ENCODE measurements at regions not wholly inside any gene's neighbourhood (a gene's known extent, or its start where the extent isn't known, plus 50 kb on each side); places are given as distances from the start of the nearest gene placed in this dataset.
A peak's percentile ranks its signal among the peaks of the same experiment; 100 is the strongest.

GRCh38 chr1:36651176-36651910 lies 168.6 kb upstream of the CSF3R start:
- H3K4me1 ChIP-seq = no peaks in the 10 kb centered on the region
- no peaks in the 10 kb centered on the region for H3K9me3 ChIP-seq
- no peak for DNase-seq
- no peak for TF ChIP-seq POLR2A (IDR thresholded peaks at IDR 0.05)
- no peak for TF ChIP-seq CTCF (IDR thresholded peaks at IDR 0.05)
- peaks cover 0 to 84% (median 0%) of the 10 kb centered on the region in 4 donors for H3K27me3 ChIP-seq
- H3K36me3 ChIP-seq = no peaks in the 10 kb centered on the region
- 50% methylated on average over 3 of the region's 3 CpGs for WGBS, 2 donors
- no peak overlapping the region for H3K27ac ChIP-seq
- no peak overlapping the region for H3K4me3 ChIP-seq
- intact Hi-C loops (cut with DNase I) = no loop called here

- H3K27me3 ChIP-seq = peaks cover 0 to 83% (median 0%) of the 10 kb centered on the region in 4 donors
- H3K4me1 ChIP-seq = no peaks in the 10 kb centered on the region
- no peak for DNase-seq
- 31 to 40% methylated on average over 12 to 14 of the region's 14 CpGs for WGBS, 2 donors
- TF ChIP-seq POLR2A (IDR thresholded peaks at IDR 0.05) = no peak
- TF ChIP-seq CTCF (IDR thresholded peaks at IDR 0.05) = peak; percentile 58 to 79 (median 71)
- intact Hi-C loops (cut with DNase I) = no loop called here
- no peaks in the 10 kb centered on the region for H3K36me3 ChIP-seq
- H3K27ac ChIP-seq = no peak overlapping the region
- H3K9me3 ChIP-seq = no peaks in the 10 kb centered on the region
- no peak overlapping the region for H3K4me3 ChIP-seq
Observed at GRCh38 chr1:36650200-36651065, 167.7 kb upstream of the CSF3R start.

GRCh38 chr1:36645867-36646266 lies 163.2 kb upstream of the CSF3R start:
- no peaks in the 10 kb centered on the region for H3K4me1 ChIP-seq
- DNase-seq = no peak
- intact Hi-C loops (cut with DNase I) = no loop called here
- no peak overlapping the region for H3K4me3 ChIP-seq
- H3K27me3 ChIP-seq = peaks cover 0 to 63% (median 0%) of the 10 kb centered on the region in 4 donors
- 49 to 50% methylated on average over 9 to 10 of the region's 10 CpGs for WGBS, 2 donors
- no peaks in the 10 kb centered on the region for H3K9me3 ChIP-seq
- TF ChIP-seq POLR2A (IDR thresholded peaks at IDR 0.05) = no peak
- no peak for TF ChIP-seq CTCF (IDR thresholded peaks at IDR 0.05)
- H3K36me3 ChIP-seq = no peaks in the 10 kb centered on the region
- no peak overlapping the region for H3K27ac ChIP-seq

- intact Hi-C loops (cut with DNase I) = no loop called here
- TF ChIP-seq POLR2A (IDR thresholded peaks at IDR 0.05) (no peak), CTCF (IDR thresholded peaks at IDR 0.05) (no peak)
- H3K27ac ChIP-seq = no peak overlapping the region
- no peaks in the 10 kb centered on the region for H3K4me1 ChIP-seq
- H3K27me3 ChIP-seq = peaks cover 0 to 50% (median 0%) of the 10 kb centered on the region in 4 donors
- H3K9me3 ChIP-seq = no peaks in the 10 kb centered on the region
- no peak for DNase-seq
- no peaks in the 10 kb centered on the region for H3K36me3 ChIP-seq
- 70 to 82% methylated on average over 7 of the region's 7 CpGs for WGBS, 2 donors
- H3K4me3 ChIP-seq = no peak overlapping the region
Observed at GRCh38 chr1:36644556-36644955, 161.8 kb upstream of the CSF3R start.

Data from esophagus squamous epithelium (tissue), 5 donors.